Fibroblast of the aortic adventitia (primary cell): ENCODE measurements at regions not wholly inside any gene's neighbourhood (a gene's known extent, or its start where the extent isn't known, plus 50 kb on each side); places are given as distances from the start of the nearest gene placed in this dataset.
A peak's percentile ranks its signal among the peaks of the same experiment; 100 is the strongest.

Experiments used
- DNase-seq: peaks from one replicate; pipeline ENCODE4 v3.0.0-alpha.2; 2010; ENCODE audit warnings: low read depth
- H3K4me3 ChIP-seq: 2 replicates; pipeline ENCODE4 v1.5.1; 2011; ENCODE audit warnings: low read depth, mild to moderate bottlenecking, control low read depth, low read length, moderate library complexity
- TF ChIP-seq, protein P1 (sequence below): IDR thresholded peaks from 2 replicates; pipeline ENCODE4 v1.5.1; 2011; ENCODE audit warnings: mild to moderate bottlenecking, low read length, control low read depth, inconsistent platforms; ENCODE audit not compliant: insufficient read depth

DNA sequence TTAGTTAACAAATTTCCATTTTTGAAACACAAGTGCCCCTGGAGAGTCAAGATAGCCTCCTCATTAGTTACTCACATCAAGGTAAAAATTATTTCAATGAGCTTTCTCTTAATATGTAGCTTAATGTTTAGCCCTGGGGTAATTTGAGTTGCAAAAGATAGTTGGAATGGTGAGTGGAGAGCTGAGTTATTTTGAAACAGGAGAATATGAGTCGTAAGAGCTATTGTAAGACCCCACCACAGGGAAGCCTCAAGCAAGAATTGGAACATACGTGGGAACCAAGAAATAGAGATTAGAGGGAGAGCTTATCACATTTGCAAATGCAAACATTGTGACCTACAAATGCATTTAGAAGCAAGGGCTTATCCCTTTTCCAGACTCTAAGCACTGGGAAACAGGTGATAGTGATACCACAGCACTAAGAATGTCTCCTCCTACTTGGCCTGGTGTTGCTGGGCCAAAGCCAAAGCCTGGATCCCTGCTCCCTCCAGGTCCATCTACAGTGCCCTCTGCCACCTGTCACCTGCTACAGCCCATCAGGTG is 635.1 kb downstream of the PTPRC start:
- H3K4me3 ChIP-seq, result no peak overlapping the region
- DNase-seq, result peak; percentile 84
- TF ChIP-seq, protein P1, sequence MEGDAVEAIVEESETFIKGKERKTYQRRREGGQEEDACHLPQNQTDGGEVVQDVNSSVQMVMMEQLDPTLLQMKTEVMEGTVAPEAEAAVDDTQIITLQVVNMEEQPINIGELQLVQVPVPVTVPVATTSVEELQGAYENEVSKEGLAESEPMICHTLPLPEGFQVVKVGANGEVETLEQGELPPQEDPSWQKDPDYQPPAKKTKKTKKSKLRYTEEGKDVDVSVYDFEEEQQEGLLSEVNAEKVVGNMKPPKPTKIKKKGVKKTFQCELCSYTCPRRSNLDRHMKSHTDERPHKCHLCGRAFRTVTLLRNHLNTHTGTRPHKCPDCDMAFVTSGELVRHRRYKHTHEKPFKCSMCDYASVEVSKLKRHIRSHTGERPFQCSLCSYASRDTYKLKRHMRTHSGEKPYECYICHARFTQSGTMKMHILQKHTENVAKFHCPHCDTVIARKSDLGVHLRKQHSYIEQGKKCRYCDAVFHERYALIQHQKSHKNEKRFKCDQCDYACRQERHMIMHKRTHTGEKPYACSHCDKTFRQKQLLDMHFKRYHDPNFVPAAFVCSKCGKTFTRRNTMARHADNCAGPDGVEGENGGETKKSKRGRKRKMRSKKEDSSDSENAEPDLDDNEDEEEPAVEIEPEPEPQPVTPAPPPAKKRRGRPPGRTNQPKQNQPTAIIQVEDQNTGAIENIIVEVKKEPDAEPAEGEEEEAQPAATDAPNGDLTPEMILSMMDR, result no peak

DNA sequence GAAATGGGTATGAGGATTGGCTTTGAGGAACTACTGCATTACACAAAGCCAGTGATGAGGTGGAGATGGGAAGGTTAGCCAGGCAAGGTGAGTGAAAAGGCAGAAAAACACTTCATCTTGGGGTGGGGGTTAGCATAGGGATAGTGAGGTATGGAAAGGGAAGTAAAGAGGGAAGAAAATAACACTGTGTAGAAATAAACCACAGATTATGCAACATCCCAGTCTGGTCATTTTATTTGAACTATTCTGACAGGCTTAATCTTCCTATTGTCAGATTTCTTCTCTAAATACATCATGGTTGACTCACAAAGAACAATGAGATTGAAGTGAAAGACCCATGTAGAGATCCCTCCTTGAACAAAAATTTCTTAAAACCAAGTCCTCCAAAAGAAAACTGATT is 640.2 kb downstream of the PTPRC start:
- peak; percentile 83 for DNase-seq
- TF ChIP-seq, protein P1, result no peak

DNA sequence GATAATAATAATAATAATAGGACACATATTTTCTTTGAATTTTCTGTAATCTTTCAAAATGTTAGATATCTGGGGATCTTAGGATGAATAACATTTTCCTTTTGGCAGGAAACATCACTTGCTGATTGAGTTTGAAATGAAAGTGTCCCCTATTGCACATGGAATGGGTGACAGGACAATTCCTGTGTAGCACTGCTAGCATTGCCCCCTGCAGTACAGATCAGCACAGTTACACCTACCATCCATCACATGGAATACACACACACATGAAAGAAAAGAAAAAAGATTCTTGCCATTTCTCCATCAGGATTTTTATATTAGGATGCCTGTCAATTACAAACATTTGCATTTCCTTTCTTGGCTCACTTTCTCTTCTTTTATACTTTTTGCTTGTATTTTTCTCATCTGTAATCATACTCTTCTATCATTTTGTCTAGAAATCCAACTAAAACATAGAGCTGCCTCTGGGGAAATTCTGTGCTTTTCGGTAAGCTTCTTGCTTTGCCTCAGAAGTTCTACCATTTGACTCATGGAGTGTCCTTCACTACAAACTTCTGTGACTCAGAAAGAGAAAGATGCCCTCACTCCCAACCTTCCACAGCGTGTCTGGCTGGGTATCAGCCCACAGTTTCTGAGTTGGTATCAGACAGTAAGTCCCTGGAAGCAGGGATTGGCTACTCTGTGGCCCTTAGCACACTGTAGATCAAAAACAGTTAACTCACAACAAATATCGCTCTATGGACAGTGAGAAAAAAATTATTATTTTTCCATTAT is 641.2 kb downstream of the PTPRC start:
- TF ChIP-seq, protein P1, result no peak
- DNase-seq, result peak; percentile 54
- H3K4me3 ChIP-seq, result no peak overlapping the region

More for the DNA sequence above, 640.2 kb downstream of the PTPRC start:
- no peak overlapping the region for H3K4me3 ChIP-seq

DNA sequence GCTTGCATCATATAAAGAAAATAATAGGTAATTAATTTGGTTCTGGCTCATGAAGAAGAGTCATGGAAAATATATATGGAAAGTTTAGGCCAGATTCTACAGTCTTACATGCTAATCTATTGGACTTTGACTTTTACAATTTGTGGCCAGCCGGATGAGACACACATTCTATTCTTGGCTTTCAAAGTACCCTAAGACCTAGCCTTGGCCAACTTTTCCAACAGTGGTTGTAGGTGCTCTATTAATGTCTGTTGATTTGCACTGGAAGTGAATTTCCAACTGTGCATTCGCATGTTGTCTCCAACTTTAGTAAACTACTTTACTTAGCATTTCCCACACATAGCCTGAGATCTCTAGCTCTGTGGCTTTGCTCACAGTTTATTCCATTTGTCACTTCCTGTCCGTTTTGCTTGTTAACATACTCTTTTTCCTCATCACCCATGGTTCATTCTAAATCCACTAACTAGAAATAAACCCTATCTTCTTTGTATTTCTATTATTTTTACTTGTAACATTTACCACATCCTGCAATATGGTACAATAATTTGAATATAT is 644.0 kb downstream of the PTPRC start:
- no peak for DNase-seq

DNA sequence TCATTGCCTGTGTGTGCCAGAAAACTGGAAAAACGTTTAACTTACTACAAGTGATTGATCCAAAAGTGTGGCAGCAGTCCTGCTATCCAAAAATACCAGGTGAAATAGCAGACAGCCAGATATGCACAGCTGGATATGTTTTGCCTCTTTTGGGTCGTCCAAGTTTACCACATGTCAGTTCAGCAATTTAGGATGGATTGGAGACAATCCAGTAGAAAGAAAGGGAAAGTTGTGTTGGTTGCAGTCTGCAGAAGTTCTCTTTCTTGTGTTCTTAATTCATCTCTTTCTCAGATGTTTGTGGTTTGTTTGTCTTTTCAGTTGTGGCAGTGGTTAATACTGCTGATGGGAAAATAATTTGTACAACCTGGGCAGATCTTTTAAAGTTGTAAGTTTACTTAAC is 645.0 kb downstream of the PTPRC start:
- peak; percentile 91 for DNase-seq
- TF ChIP-seq, protein P1, result no peak
- no peak overlapping the region for H3K4me3 ChIP-seq

More for the DNA sequence above, 644.0 kb downstream of the PTPRC start:
- TF ChIP-seq, protein P1, result no peak
- H3K4me3 ChIP-seq, result no peak overlapping the region

DNA sequence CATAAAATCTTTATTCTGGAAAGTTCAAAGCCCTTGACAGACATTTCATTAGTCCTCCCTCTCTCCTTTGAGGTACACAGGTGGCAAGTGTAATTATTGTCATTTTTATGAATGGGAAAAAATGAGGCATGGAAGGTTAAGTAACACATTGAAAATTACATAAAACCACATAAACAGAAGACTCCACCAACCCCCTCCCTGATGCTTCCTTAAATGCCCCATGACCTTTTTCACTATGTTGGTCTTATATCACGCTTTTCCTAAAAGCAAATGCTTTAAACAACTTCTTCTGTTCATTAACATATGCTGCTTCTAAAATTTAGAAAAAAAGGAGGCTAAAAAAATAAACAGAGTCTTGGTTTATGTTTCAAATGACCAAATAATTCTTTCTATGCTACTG is 648.4 kb downstream of the PTPRC start:
- DNase-seq, result no peak
- TF ChIP-seq, protein P1, result no peak
- H3K4me3 ChIP-seq, result no peak overlapping the region
